Testis (tissue), 2 donors: ENCODE measurements at regions not wholly inside any gene's neighbourhood (a gene's known extent, or its start where the extent isn't known, plus 50 kb on each side); places are given as distances from the start of the nearest gene placed in this dataset.

Experiments used
- DNase-seq: peaks from one replicate; pipeline ENCODE4 v3.0.0-alpha.2; 2019
- H3K27ac ChIP-seq, 2 donors: fragments of 200-600 bp; sonication (generic); one replicate each; pipeline ENCODE4 v1.5.1; 2019
- H3K27me3 ChIP-seq: fragments of 200-600 bp; sonication (generic); one replicate; pipeline ENCODE4 v1.5.1; 2019
- H3K36me3 ChIP-seq: fragments of 200-600 bp; sonication (generic); one replicate; pipeline ENCODE4 v1.5.1; 2017; ENCODE audit warnings: low read depth; ENCODE audit errors: missing control alignments
- H3K4me1 ChIP-seq: fragments of 200-600 bp; sonication (generic); one replicate; pipeline ENCODE4 v1.5.1; 2019
- H3K4me3 ChIP-seq, 2 donors: fragments of 200-600 bp; sonication (generic); one replicate each; pipeline ENCODE4 v1.5.1; 2017 to 2019
- H3K9me3 ChIP-seq: fragments of 200-600 bp; sonication (generic); one replicate; pipeline ENCODE4 v1.5.1; 2017
- POLR2A ChIP-seq: fragments of 450-650 bp; IDR thresholded peaks from one replicate; pipeline ENCODE4 v1.6.1; 2017; ENCODE audit warnings: antibody characterized with exemption, mild to moderate bottlenecking, moderate library complexity
- WGBS, 2 donors: methylation state at CpG; one replicate each; pipeline ENCODE4 v1.1.5; 2018; 5-methylcytosine and 5-hydroxymethylcytosine counted together
- intact Hi-C: fragments of 100-400 bp; cut with DNase I; formaldehyde crosslinking; loops from one replicate; pipeline ENCODE4 v1.15.1; 2023; ENCODE audit warnings: low total_unique reads
- TF ChIP-seq, protein P1 (sequence below), 3 experiments: fragments of 450-650 bp in 2 of 3; fragments of 200-600 bp in 1 of 3; sonication (generic) in 1 of 3; IDR thresholded peaks; one replicate each; pipeline ENCODE4 v1.5.1; 2016 to 2019; ENCODE audit warnings: antibody characterized with exemption in 3 of 3, mild to moderate bottlenecking in 2 of 3, moderate library complexity in 1 of 3

DNA sequence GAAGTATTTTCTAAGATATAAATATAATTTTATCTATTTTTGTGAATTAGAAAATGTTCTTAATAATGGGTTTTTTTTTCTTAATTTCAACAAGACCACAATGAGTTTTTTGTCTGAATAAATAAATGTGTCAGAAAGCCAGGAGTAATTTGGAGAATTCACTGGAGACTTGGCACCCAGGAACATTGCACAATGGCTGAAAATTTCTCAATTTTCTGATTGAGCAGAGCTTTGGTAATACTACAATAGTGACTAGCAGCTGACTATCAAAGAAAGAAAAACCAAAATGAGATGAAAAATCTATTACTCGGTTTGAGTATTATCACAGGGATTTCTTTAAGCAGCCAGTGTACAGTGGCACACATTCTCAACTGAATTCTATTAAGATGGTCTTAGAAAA lies 394.4 kb upstream of the PCDH20 start:
- H3K4me1 ChIP-seq = no peaks in the 10 kb centered on the region
- no peaks in the 10 kb centered on the region for H3K36me3 ChIP-seq
- no peaks in the 10 kb centered on the region for H3K27me3 ChIP-seq
- DNase-seq = no peak
- no peak overlapping the region for H3K27ac ChIP-seq
- H3K9me3 ChIP-seq = no peaks in the 10 kb centered on the region
- WGBS, 2 donors = 75 to 83% methylated on average over 1 of the region's 1 CpG
- TF ChIP-seq POLR2A = no peak
- TF ChIP-seq, protein P1, sequence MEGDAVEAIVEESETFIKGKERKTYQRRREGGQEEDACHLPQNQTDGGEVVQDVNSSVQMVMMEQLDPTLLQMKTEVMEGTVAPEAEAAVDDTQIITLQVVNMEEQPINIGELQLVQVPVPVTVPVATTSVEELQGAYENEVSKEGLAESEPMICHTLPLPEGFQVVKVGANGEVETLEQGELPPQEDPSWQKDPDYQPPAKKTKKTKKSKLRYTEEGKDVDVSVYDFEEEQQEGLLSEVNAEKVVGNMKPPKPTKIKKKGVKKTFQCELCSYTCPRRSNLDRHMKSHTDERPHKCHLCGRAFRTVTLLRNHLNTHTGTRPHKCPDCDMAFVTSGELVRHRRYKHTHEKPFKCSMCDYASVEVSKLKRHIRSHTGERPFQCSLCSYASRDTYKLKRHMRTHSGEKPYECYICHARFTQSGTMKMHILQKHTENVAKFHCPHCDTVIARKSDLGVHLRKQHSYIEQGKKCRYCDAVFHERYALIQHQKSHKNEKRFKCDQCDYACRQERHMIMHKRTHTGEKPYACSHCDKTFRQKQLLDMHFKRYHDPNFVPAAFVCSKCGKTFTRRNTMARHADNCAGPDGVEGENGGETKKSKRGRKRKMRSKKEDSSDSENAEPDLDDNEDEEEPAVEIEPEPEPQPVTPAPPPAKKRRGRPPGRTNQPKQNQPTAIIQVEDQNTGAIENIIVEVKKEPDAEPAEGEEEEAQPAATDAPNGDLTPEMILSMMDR (IDR thresholded peaks at IDR 0.05) = no peak
- H3K4me3 ChIP-seq = no peak overlapping the region
- intact Hi-C loops = no loop called here

DNA sequence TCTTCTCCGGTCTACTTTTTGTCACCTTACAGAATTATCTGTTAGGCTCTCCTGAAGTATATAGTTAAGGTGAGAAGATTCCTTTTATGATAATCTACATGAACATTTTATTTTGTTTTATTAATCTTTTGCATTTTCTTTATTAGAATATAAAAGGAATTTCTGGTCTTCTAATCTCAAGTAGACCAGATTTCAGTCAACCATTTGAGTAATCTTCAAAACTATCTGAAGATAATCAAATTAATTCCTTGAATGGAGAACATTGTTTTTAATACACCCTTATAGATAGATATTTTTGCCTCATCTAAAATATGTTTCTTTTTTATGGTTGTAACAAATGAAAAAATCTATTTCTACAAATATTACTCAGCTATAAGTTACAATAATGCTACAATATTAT lies 381.7 kb upstream of the PCDH20 start:
- H3K36me3 ChIP-seq = no peaks in the 10 kb centered on the region
- no peaks in the 10 kb centered on the region for H3K27me3 ChIP-seq
- H3K27ac ChIP-seq = no peak overlapping the region
- intact Hi-C loops = no loop called here
- no peak overlapping the region for H3K4me3 ChIP-seq
- no peaks in the 10 kb centered on the region for H3K9me3 ChIP-seq
- TF ChIP-seq, protein P1 (IDR thresholded peaks at IDR 0.05) = no peak
- no peak for TF ChIP-seq POLR2A
- DNase-seq = no peak
- 96 to 100% methylated on average over 1 of the region's 1 CpG for WGBS, 2 donors
- no peaks in the 10 kb centered on the region for H3K4me1 ChIP-seq

DNA sequence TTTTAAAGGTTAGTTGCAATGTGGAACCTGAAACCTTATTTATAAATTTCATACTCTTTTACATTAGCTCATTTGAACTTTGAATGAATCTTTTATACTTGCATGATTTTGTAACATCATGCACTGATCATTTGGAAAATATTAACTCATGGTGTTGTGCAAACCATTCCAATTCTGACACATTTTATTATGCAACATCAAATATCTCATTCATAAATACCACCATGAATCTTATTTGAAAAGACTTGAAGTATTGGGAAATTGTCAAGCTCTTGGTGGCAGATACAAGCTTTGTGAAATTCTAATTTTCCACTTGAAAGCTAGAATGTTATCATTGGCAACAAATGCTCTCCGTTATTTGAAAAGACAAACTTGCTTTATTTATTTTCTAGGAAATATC lies 379.9 kb upstream of the PCDH20 start:
- no peaks in the 10 kb centered on the region for H3K9me3 ChIP-seq
- 64 to 71% methylated on average over 1 of the region's 1 CpG for WGBS, 2 donors
- no peak for TF ChIP-seq POLR2A
- TF ChIP-seq, protein P1 (IDR thresholded peaks at IDR 0.05) = no peak

DNA sequence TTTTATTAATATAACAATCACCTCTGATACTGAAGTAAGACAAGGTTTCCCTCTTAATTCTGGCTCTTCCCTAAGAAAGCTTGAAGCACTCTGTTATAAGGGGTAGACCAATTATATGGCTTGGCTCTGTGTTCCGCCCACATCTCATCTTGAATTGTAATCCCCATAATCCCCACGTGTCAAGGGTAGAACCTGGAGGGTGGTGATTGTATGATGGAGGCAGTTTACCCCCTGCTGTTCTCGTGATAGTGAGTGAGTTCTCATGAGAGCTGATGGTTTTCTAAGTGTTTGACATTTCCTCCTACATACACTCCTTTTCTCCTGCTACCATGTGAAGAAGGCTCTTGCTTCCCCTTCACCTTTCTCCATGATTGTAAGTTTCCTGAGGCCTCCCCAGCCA lies 363.8 kb upstream of the PCDH20 start:
- 78 to 79% methylated on average over 3 of the region's 3 CpGs for WGBS, 2 donors
- no peaks in the 10 kb centered on the region for H3K9me3 ChIP-seq
- intact Hi-C loops = no loop called here

More for the DNA sequence above, 379.9 kb upstream of the PCDH20 start:
- no peak for DNase-seq
- H3K27ac ChIP-seq = no peak overlapping the region
- H3K36me3 ChIP-seq = no peaks in the 10 kb centered on the region
- H3K4me1 ChIP-seq = no peaks in the 10 kb centered on the region
- no peak overlapping the region for H3K4me3 ChIP-seq
- H3K27me3 ChIP-seq = no peaks in the 10 kb centered on the region
- intact Hi-C loops = no loop called here

DNA sequence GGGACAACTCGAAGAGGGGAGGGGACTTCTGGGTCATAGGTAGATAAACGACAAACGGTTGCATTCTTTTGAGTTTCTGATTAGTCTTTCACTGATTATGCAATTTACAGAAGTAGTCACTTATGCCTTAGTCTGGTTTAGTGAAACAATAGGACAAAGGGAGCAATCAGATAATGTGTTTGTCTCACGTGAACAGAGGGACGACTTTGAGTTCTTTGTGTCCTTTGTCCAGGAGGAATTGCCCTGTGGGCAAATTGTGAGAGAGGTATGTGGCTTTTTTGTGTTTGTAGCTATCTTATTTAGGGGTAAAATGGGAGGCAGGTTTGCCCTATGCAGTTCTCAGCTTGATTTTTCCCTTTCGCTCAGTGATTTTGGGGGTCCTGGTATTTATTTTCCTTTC lies 362.9 kb upstream of the PCDH20 start:
- no peaks in the 10 kb centered on the region for H3K4me1 ChIP-seq
- H3K27ac ChIP-seq = no peak overlapping the region
- H3K9me3 ChIP-seq = no peaks in the 10 kb centered on the region
- no peaks in the 10 kb centered on the region for H3K36me3 ChIP-seq
- intact Hi-C loops = no loop called here
- 56 to 74% methylated on average over 6 of the region's 6 CpGs for WGBS, 2 donors
- no peak overlapping the region for H3K4me3 ChIP-seq
- no peaks in the 10 kb centered on the region for H3K27me3 ChIP-seq
- TF ChIP-seq, protein P1 (IDR thresholded peaks at IDR 0.05) = no peak
- no peak for TF ChIP-seq POLR2A
- no peak for DNase-seq

More for the DNA sequence above, 363.8 kb upstream of the PCDH20 start:
- TF ChIP-seq POLR2A = no peak
- TF ChIP-seq, protein P1 (IDR thresholded peaks at IDR 0.05) = no peak
- H3K4me3 ChIP-seq = no peak overlapping the region
- no peak overlapping the region for H3K27ac ChIP-seq
- DNase-seq = no peak
- no peaks in the 10 kb centered on the region for H3K4me1 ChIP-seq
- H3K27me3 ChIP-seq = no peaks in the 10 kb centered on the region
- H3K36me3 ChIP-seq = no peaks in the 10 kb centered on the region
